ENCODE measurements at regions not wholly inside any gene's neighbourhood (a gene's known extent, or its start where the extent isn't known, plus 50 kb on each side); places are given as distances from the start of the nearest gene placed in this dataset.
"Not testable (repeated sequence)": the region's sequence is repeated elsewhere in the genome, so short reads cannot be mapped to it uniquely, and the experiment has no call there.

- H3K4me1 Mint-ChIP-seq (ENCODE audit: low read depth in 2 of 2): peaks cover 21 to 22% of the 10 kb centered on the region in 2 donors
- H3K4me3 Mint-ChIP-seq: no peak overlapping the region
- no peaks in the 10 kb centered on the region for H3K9me3 Mint-ChIP-seq
- H3K36me3 Mint-ChIP-seq (ENCODE audit: insufficient read depth): peaks cover 9% of the 10 kb centered on the region
- ATAC-seq (replicated peaks) (no peak), DNase-seq (no peak)
- H3K27ac Mint-ChIP-seq: no peak overlapping the region
- H3K27me3 Mint-ChIP-seq: no peaks in the 10 kb centered on the region
Measured at GRCh38 chr3:15851735-15852134, 54.0 kb upstream of the ANKRD28 start.

GRCh38 chr3:15858547-15859506, 61.0 kb upstream of the ANKRD28 start:
- peaks cover 15 to 22% of the 10 kb centered on the region in 2 donors for H3K4me1 Mint-ChIP-seq (ENCODE audit: low read depth in 2 of 2)
- DNase-seq: peak; percentile 47 to 60 (median 56)
- peaks cover 15% of the 10 kb centered on the region for H3K36me3 Mint-ChIP-seq (ENCODE audit: insufficient read depth)
- peak; percentile 70 for ATAC-seq (replicated peaks)
- H3K4me3 Mint-ChIP-seq: peak overlapping the region; percentile 95 to 97
- no peaks in the 10 kb centered on the region for H3K27me3 Mint-ChIP-seq
- peak overlapping the region; percentile 95 to 97 for H3K27ac Mint-ChIP-seq
- H3K9me3 Mint-ChIP-seq: no peaks in the 10 kb centered on the region

GRCh38 chr3:15859507-15860013, 61.8 kb upstream of the ANKRD28 start:
- Mint-ChIP-seq H3K4me1 (ENCODE audit: low read depth in 2 of 2) (peaks cover 11 to 17% of the 10 kb centered on the region in 2 donors), H3K27ac (peak overlapping the region; percentile 95 to 97), H3K27me3 (no peaks in the 10 kb centered on the region), H3K9me3 (no peaks in the 10 kb centered on the region), H3K4me3 (peak overlapping the region; percentile 95 to 97), H3K36me3 (ENCODE audit: insufficient read depth) (peaks cover 14% of the 10 kb centered on the region)
- DNase-seq (peak; percentile 59 to 71 (median 62)), ATAC-seq (replicated peaks) (peak; percentile 77)

- DNase-seq: peak in 1 of 3 experiments; percentile 1
Measured at GRCh38 chr3:15860014-15860934, 62.5 kb upstream of the ANKRD28 start.

GRCh38 chr3:15861163-15861562, 63.4 kb upstream of the ANKRD28 start:
- H3K27me3 Mint-ChIP-seq: no peaks in the 10 kb centered on the region
- H3K27ac Mint-ChIP-seq: peak overlapping the region in 1 of 2 donors; percentile 61
- DNase-seq (no peak), ATAC-seq (replicated peaks) (no peak)
- no peaks in the 10 kb centered on the region for H3K9me3 Mint-ChIP-seq
- H3K4me3 Mint-ChIP-seq: peak overlapping the region; percentile 95 to 97
- peaks cover 5 to 12% of the 10 kb centered on the region in 2 donors for H3K4me1 Mint-ChIP-seq (ENCODE audit: low read depth in 2 of 2)
- H3K36me3 Mint-ChIP-seq (ENCODE audit: insufficient read depth): peaks cover 10% of the 10 kb centered on the region

More at GRCh38 chr3:15860014-15860934, 62.5 kb upstream of the ANKRD28 start:
- peaks cover 8 to 15% of the 10 kb centered on the region in 2 donors for H3K4me1 Mint-ChIP-seq (ENCODE audit: low read depth in 2 of 2)
- no peaks in the 10 kb centered on the region for H3K27me3 Mint-ChIP-seq
- no peaks in the 10 kb centered on the region for H3K9me3 Mint-ChIP-seq
- peak overlapping the region; percentile 95 to 97 for H3K4me3 Mint-ChIP-seq
- peak; percentile 57 for ATAC-seq (replicated peaks)
- peak overlapping the region; percentile 95 to 97 for H3K27ac Mint-ChIP-seq
- H3K36me3 Mint-ChIP-seq (ENCODE audit: insufficient read depth): peaks cover 10% of the 10 kb centered on the region

GRCh38 chr3:15872807-15873206, 75.0 kb upstream of the ANKRD28 start:
- no peaks in the 10 kb centered on the region for H3K36me3 Mint-ChIP-seq (ENCODE audit: insufficient read depth)
- no peak for ATAC-seq (replicated peaks)
- no peak overlapping the region for H3K4me3 Mint-ChIP-seq
- H3K9me3 Mint-ChIP-seq: no peaks in the 10 kb centered on the region
- H3K4me1 Mint-ChIP-seq (ENCODE audit: low read depth in 2 of 2): no peaks in the 10 kb centered on the region
- DNase-seq: no peak
- no peaks in the 10 kb centered on the region for H3K27me3 Mint-ChIP-seq
- H3K27ac Mint-ChIP-seq: no peak overlapping the region

GRCh38 chr3:15873415-15873814, 75.6 kb upstream of the ANKRD28 start:
- Mint-ChIP-seq H3K36me3 (ENCODE audit: insufficient read depth) (no peaks in the 10 kb centered on the region), H3K4me1 (ENCODE audit: low read depth in 2 of 2) (no peaks in the 10 kb centered on the region), H3K27me3 (no peaks in the 10 kb centered on the region), H3K27ac (no peak overlapping the region), H3K9me3 (peaks cover 0 to 5% of the 10 kb centered on the region in 2 donors), H3K4me3 (no peak overlapping the region)
- DNase-seq (no peak), ATAC-seq (replicated peaks) (no peak)

- H3K27me3 Mint-ChIP-seq: peaks cover 0 to 3% of the 10 kb centered on the region in 2 donors
- DNase-seq (no peak), ATAC-seq (replicated peaks) (no peak)
- H3K27ac Mint-ChIP-seq: no peak overlapping the region
- H3K36me3 Mint-ChIP-seq (ENCODE audit: insufficient read depth): no peaks in the 10 kb centered on the region
- no peaks in the 10 kb centered on the region for H3K4me1 Mint-ChIP-seq (ENCODE audit: low read depth in 2 of 2)
- no peak overlapping the region for H3K4me3 Mint-ChIP-seq
- H3K9me3 Mint-ChIP-seq: peaks cover 0 to 5% of the 10 kb centered on the region in 2 donors
Measured at GRCh38 chr3:15875016-15875689, 77.4 kb upstream of the ANKRD28 start.

GRCh38 chr3:15876669-15877068, 78.9 kb upstream of the ANKRD28 start:
- ATAC-seq (replicated peaks): no peak
- H3K36me3 Mint-ChIP-seq (ENCODE audit: insufficient read depth): no peaks in the 10 kb centered on the region
- H3K9me3 Mint-ChIP-seq: peaks cover 0 to 5% of the 10 kb centered on the region in 2 donors
- H3K27me3 Mint-ChIP-seq: peaks cover 0 to 5% of the 10 kb centered on the region in 2 donors
- no peak overlapping the region for H3K4me3 Mint-ChIP-seq
- no peak for DNase-seq
- no peak overlapping the region for H3K27ac Mint-ChIP-seq
- no peaks in the 10 kb centered on the region for H3K4me1 Mint-ChIP-seq (ENCODE audit: low read depth in 2 of 2)

- Mint-ChIP-seq H3K9me3 (peaks cover 0 to 5% of the 10 kb centered on the region in 2 donors), H3K36me3 (ENCODE audit: insufficient read depth) (no peaks in the 10 kb centered on the region), H3K27ac (no peak overlapping the region), H3K27me3 (peaks cover 0 to 5% of the 10 kb centered on the region in 2 donors), H3K4me3 (no peak overlapping the region), H3K4me1 (ENCODE audit: low read depth in 2 of 2) (no peaks in the 10 kb centered on the region)
- DNase-seq (no peak), ATAC-seq (replicated peaks) (no peak)
Measured at GRCh38 chr3:15877813-15878212, 80.0 kb upstream of the ANKRD28 start.

GRCh38 chr3:15879787-15880186, 82.0 kb upstream of the ANKRD28 start:
- H3K36me3 Mint-ChIP-seq (ENCODE audit: insufficient read depth); H3K9me3 Mint-ChIP-seq; H3K4me3 Mint-ChIP-seq; ATAC-seq (replicated peaks); H3K27ac Mint-ChIP-seq; H3K4me1 Mint-ChIP-seq (ENCODE audit: low read depth in 2 of 2); DNase-seq; H3K27me3 Mint-ChIP-seq: not testable (repeated sequence)

- ATAC-seq (replicated peaks): no peak
- no peaks in the 10 kb centered on the region for H3K4me1 Mint-ChIP-seq (ENCODE audit: low read depth in 2 of 2)
- no peak overlapping the region for H3K4me3 Mint-ChIP-seq
- H3K27me3 Mint-ChIP-seq: peaks cover 0 to 12% of the 10 kb centered on the region in 2 donors
- H3K27ac Mint-ChIP-seq: no peak overlapping the region
- peaks cover 8 to 13% of the 10 kb centered on the region in 2 donors for H3K9me3 Mint-ChIP-seq
- H3K36me3 Mint-ChIP-seq (ENCODE audit: insufficient read depth): peaks cover 3% of the 10 kb centered on the region
- DNase-seq: no peak
Measured at GRCh38 chr3:15882577-15882976, 84.8 kb upstream of the ANKRD28 start.

Data from effector memory CD8-positive, alpha-beta T cell (primary cell).